ENCODE measurements at regions not wholly inside any gene's neighbourhood (a gene's known extent, or its start where the extent isn't known, plus 50 kb on each side); places are given as distances from the start of the nearest gene placed in this dataset.
"Not testable (repeated sequence)": the region's sequence is repeated elsewhere in the genome, so short reads cannot be mapped to it uniquely, and the experiment has no call there.

GRCh38 chr11:38952698-38953097 lies 2354.7 kb upstream of the RAG2 start:
- no peak for DNase-seq (ENCODE audit: low spot score)
- in situ Hi-C loops (cut with HindIII; ENCODE audit: low sequenced_read_pairs): no loop called here

GRCh38 chr11:38950867-38951266 lies 2352.8 kb upstream of the RAG2 start:
- in situ Hi-C loops (cut with HindIII; ENCODE audit: low sequenced_read_pairs): no loop called here
- no peak for DNase-seq (ENCODE audit: low spot score)

- DNase-seq (ENCODE audit: low spot score): no peak
These were observed 2350.4 kb upstream of the RAG2 start for GRCh38 chr11:38948392-38948791.

GRCh38 chr11:38937709-38938108 lies 2339.7 kb upstream of the RAG2 start:
- DNase-seq (ENCODE audit: low spot score): no peak
- in situ Hi-C loops (cut with HindIII; ENCODE audit: low sequenced_read_pairs): no loop called here

More at GRCh38 chr11:38948392-38948791, 2350.4 kb upstream of the RAG2 start:
- in situ Hi-C loops (cut with HindIII; ENCODE audit: low sequenced_read_pairs): no loop called here

- in situ Hi-C loops (cut with HindIII; ENCODE audit: low sequenced_read_pairs): no loop called here
- no peak for DNase-seq (ENCODE audit: low spot score)
These were observed 2337.9 kb upstream of the RAG2 start for GRCh38 chr11:38935941-38936340.

- in situ Hi-C loops (cut with HindIII; ENCODE audit: low sequenced_read_pairs): no loop called here
- DNase-seq (ENCODE audit: low spot score): no peak
These were observed 2330.0 kb upstream of the RAG2 start for GRCh38 chr11:38927993-38928392.

GRCh38 chr11:38924644-38925043 lies 2326.6 kb upstream of the RAG2 start:
- in situ Hi-C loops (cut with HindIII; ENCODE audit: low sequenced_read_pairs): no loop called here

GRCh38 chr11:38900211-38900610 lies 2302.2 kb upstream of the RAG2 start:
- DNase-seq (ENCODE audit: low spot score): no peak
- in situ Hi-C loops (cut with HindIII; ENCODE audit: low sequenced_read_pairs): no loop called here

More at GRCh38 chr11:38924644-38925043, 2326.6 kb upstream of the RAG2 start:
- no peak for DNase-seq (ENCODE audit: low spot score)

- DNase-seq (ENCODE audit: low spot score); in situ Hi-C loops (cut with HindIII; ENCODE audit: low sequenced_read_pairs): not testable (repeated sequence)
These were observed 2296.2 kb upstream of the RAG2 start for GRCh38 chr11:38894201-38894600.

GRCh38 chr11:38884145-38884865 lies 2286.3 kb upstream of the RAG2 start:
- in situ Hi-C loops (cut with HindIII; ENCODE audit: low sequenced_read_pairs): no loop called here
- no peak for DNase-seq (ENCODE audit: low spot score)

GRCh38 chr11:38867338-38867737 lies 2269.3 kb upstream of the RAG2 start:
- no peak for DNase-seq (ENCODE audit: low spot score)
- in situ Hi-C loops (cut with HindIII; ENCODE audit: low sequenced_read_pairs): no loop called here

- no peak for DNase-seq (ENCODE audit: low spot score)
- in situ Hi-C loops (cut with HindIII; ENCODE audit: low sequenced_read_pairs): no loop called here
These were observed 2267.9 kb upstream of the RAG2 start for GRCh38 chr11:38865922-38866321.

- DNase-seq (ENCODE audit: low spot score): no peak
- in situ Hi-C loops (cut with HindIII; ENCODE audit: low sequenced_read_pairs): no loop called here
These were observed 2245.0 kb upstream of the RAG2 start for GRCh38 chr11:38842991-38843390.

- no peak for DNase-seq (ENCODE audit: low spot score)
- in situ Hi-C loops (cut with HindIII; ENCODE audit: low sequenced_read_pairs): no loop called here
These were observed 2241.0 kb upstream of the RAG2 start for GRCh38 chr11:38839071-38839470.

- DNase-seq (ENCODE audit: low spot score): no peak
- in situ Hi-C loops (cut with HindIII; ENCODE audit: low sequenced_read_pairs): no loop called here
These were observed 2237.9 kb upstream of the RAG2 start for GRCh38 chr11:38835966-38836365.

GRCh38 chr11:38824573-38824972 lies 2226.5 kb upstream of the RAG2 start:
- DNase-seq (ENCODE audit: low spot score): no peak
- in situ Hi-C loops (cut with HindIII; ENCODE audit: low sequenced_read_pairs): no loop called here

GRCh38 chr11:38821786-38822185 lies 2223.8 kb upstream of the RAG2 start:
- in situ Hi-C loops (cut with HindIII; ENCODE audit: low sequenced_read_pairs); DNase-seq (ENCODE audit: low spot score): not testable (repeated sequence)

GRCh38 chr11:38819981-38820380 lies 2221.9 kb upstream of the RAG2 start:
- in situ Hi-C loops (cut with HindIII; ENCODE audit: low sequenced_read_pairs): no loop called here

GRCh38 chr11:38818720-38819119 lies 2220.7 kb upstream of the RAG2 start:
- no peak for DNase-seq (ENCODE audit: low spot score)
- in situ Hi-C loops (cut with HindIII; ENCODE audit: low sequenced_read_pairs): no loop called here

More at GRCh38 chr11:38819981-38820380, 2221.9 kb upstream of the RAG2 start:
- DNase-seq (ENCODE audit: low spot score): no peak

GRCh38 chr11:38814670-38815069 lies 2216.6 kb upstream of the RAG2 start:
- in situ Hi-C loops (cut with HindIII; ENCODE audit: low sequenced_read_pairs): no loop called here
- DNase-seq (ENCODE audit: low spot score): no peak

- in situ Hi-C loops (cut with HindIII; ENCODE audit: low sequenced_read_pairs): no loop called here
These were observed 2211.5 kb upstream of the RAG2 start for GRCh38 chr11:38809521-38809920.

More at GRCh38 chr11:38809521-38809920, 2211.5 kb upstream of the RAG2 start:
- DNase-seq (ENCODE audit: low spot score): no peak

All from G401 (cell line).